ENCODE measurements at regions not wholly inside any gene's neighbourhood (a gene's known extent, or its start where the extent isn't known, plus 50 kb on each side); places are given as distances from the start of the nearest gene placed in this dataset.
"Not testable (repeated sequence)": the region's sequence is repeated elsewhere in the genome, so short reads cannot be mapped to it uniquely, and the experiment has no call there.

DNA sequence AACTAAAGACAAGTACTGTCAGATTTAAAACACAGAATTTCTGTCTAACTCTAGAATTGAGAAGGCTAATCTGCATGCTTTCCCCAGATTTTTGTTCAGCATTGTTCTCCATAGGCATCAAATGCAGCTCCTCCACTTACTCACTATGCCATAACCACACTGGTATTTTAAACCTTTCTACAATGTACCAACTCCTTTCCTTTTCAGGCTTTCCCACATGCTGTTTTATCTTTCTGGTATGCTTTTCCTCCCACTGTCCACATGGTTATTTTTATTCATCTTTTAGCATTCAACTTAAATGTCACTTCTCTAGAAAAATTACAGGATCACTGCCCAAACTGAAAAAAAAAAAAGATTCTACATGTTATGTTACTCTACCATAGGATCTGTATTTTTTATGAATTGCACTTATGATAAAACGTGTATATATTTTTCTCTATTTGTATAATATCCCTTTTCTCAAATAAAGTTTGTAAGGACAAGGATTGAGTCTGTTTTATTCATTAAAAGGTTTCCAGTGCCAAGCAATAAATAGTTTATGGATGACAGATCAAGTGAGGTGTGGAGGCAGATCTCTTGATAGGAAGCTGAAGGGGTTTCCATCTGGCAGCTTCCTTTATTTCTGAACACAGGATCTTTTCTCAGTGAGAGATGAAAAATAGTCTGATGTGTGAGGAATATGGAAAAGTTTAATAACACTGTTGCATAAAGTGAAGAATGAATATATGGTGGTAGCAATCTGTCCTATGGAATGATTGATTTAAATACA is 1064.5 kb downstream of the ZPLD1 start:
- H3K9me3 Mint-ChIP-seq = no peaks in the 10 kb centered on the region
- H3K27ac Mint-ChIP-seq = no peak overlapping the region
- H3K4me3 Mint-ChIP-seq = no peak overlapping the region
- H3K27me3 Mint-ChIP-seq = no peaks in the 10 kb centered on the region
- H3K36me3 Mint-ChIP-seq = no peaks in the 10 kb centered on the region
- no peaks in the 10 kb centered on the region for H3K4me1 Mint-ChIP-seq

DNA sequence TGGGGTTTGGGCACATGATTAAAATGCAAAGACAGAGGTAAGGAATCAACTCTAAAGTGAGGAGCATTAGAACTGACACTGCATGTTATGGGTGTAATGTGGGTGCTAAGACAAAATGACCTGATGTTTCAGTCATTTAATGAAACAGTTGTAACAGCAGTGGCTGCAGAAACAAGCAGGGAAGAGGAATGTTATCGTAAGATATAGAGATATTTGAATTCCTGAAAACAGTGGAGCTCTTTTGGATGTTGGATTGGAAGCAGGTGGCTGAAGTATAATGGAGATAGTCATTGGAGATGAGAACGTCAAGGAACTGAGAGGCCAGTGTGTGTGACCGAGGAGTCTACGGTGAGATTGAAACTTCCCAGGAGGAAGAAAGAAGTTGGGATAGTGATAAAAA is 1065.2 kb downstream of the ZPLD1 start:
- peaks cover 0 to 1% (median 0%) of the 10 kb centered on the region in 3 donors for H3K4me1 Mint-ChIP-seq
- H3K27ac Mint-ChIP-seq = no peak overlapping the region
- H3K36me3 Mint-ChIP-seq = no peaks in the 10 kb centered on the region
- H3K9me3 Mint-ChIP-seq = no peaks in the 10 kb centered on the region
- H3K27me3 Mint-ChIP-seq = no peaks in the 10 kb centered on the region
- H3K4me3 Mint-ChIP-seq = no peak overlapping the region

DNA sequence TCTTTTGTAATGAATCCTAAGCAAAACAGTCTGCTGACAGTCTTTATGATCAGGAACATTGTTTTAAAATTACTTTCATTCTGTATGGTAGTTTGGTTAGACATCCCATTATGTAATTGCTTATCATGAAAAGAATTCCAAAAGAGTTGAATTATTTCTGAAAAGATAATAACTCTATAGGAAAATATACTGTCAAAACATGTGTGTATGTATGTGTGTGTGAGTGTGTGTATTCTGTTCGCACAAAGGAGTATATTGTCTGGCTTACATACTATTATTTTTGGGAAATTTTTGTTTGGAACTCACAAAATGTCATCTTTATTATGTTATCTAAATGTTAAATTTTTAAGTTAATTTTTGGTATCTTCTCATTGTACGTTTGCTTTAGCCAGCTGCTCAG is 1075.9 kb downstream of the ZPLD1 start:
- Mint-ChIP-seq H3K4me3 (no peak overlapping the region), H3K36me3 (peaks cover 1% of the 10 kb centered on the region), H3K27me3 (no peaks in the 10 kb centered on the region), H3K9me3 (peaks cover 2 to 16% (median 6%) of the 10 kb centered on the region in 3 donors), H3K27ac (no peak overlapping the region), H3K4me1 (no peaks in the 10 kb centered on the region)

DNA sequence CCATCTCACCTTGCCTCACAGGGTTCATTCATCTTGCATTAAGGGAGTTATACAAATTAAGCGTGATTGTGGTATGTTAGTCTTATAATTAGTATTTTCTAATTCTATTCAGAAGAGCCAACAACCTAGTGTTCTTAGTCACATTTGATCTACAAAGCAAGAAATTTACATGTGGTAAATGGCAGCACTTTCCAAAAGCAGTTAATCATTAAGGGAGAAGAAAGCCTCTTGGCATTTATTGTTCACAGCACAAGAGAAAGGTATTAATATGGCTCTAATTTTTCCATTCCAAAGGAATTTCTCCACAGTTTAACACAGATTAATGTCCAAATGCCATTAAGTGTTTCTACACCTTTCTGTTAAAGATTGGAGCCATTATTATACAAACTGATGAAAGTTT is 1077.1 kb downstream of the ZPLD1 start:
- no peaks in the 10 kb centered on the region for H3K36me3 Mint-ChIP-seq
- H3K4me3 Mint-ChIP-seq = no peak overlapping the region
- no peaks in the 10 kb centered on the region for H3K27me3 Mint-ChIP-seq
- H3K9me3 Mint-ChIP-seq = peaks cover 2 to 9% (median 5%) of the 10 kb centered on the region in 3 donors
- no peak overlapping the region for H3K27ac Mint-ChIP-seq
- H3K4me1 Mint-ChIP-seq = no peaks in the 10 kb centered on the region

DNA sequence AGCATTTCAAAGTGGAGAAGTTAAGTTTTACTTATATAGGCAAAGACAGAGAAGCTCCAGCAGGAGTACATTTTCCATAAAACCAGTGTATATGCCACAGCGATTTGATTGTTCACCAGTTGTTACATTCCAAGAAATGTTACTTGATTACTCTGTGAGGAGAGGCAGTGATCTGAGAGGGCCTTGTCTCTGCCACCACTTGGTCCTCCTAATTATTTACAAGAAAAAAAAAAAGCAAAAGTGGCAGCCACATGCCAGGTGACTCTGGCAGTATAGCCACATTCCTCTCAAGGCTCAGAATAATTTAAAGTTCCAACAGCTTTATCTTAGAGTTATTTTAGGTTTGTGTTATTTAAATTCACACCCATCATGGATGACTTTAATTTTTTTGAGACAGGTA is 1077.8 kb downstream of the ZPLD1 start:
- H3K27me3 Mint-ChIP-seq = no peaks in the 10 kb centered on the region
- H3K36me3 Mint-ChIP-seq = no peaks in the 10 kb centered on the region
- H3K9me3 Mint-ChIP-seq = peaks cover 2 to 9% (median 3%) of the 10 kb centered on the region in 3 donors
- no peak overlapping the region for H3K27ac Mint-ChIP-seq
- H3K4me3 Mint-ChIP-seq = no peak overlapping the region
- H3K4me1 Mint-ChIP-seq = no peaks in the 10 kb centered on the region

DNA sequence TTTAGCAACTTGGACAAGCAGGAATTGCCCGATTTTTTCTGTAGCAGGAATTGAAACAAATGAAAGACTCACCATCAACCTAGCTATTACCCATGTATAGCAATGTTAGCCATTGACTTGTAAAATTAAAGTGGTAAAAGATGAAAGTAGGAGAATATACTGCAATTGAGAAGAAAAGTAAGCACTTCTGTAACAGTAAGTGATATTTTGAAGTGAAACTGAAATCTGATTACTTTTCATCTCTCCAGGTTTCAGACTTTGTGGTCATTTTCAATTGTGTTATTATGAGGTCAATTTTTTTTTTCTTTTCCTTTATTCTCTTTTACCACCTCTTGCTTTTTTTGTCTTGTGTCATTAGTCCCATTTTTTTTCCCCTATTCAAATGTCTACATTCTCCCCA is 1078.2 kb downstream of the ZPLD1 start:
- Mint-ChIP-seq H3K9me3 (peaks cover 2 to 9% (median 3%) of the 10 kb centered on the region in 3 donors), H3K4me1 (no peaks in the 10 kb centered on the region), H3K36me3 (no peaks in the 10 kb centered on the region), H3K27me3 (no peaks in the 10 kb centered on the region), H3K4me3 (no peak overlapping the region), H3K27ac (no peak overlapping the region)

DNA sequence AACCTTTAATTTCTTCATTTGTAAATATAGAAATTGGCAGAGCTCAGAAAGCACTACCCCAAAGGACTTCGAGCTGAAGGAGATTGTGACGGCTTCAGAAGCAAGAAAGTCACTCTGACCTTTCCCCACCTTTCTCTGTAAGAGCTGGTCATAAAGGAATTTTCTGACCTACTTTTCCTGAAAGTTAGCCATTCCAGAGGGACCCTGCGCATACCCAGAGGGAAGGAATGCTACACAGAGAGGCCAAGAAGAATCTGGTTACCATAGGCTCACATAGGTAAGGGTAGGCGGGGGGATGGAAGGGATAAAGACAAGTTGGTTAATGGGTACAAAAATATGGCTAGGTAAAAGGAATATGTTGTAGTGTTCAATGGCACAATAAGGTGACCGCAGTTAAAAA is 1080.3 kb downstream of the ZPLD1 start:
- Mint-ChIP-seq H3K4me3 (peak overlapping the region in 1 of 4 donors; percentile 32), H3K9me3 (peaks cover 4 to 9% (median 5%) of the 10 kb centered on the region in 3 donors), H3K4me1 (no peaks in the 10 kb centered on the region), H3K27ac (no peak overlapping the region), H3K27me3 (no peaks in the 10 kb centered on the region), H3K36me3 (no peaks in the 10 kb centered on the region)

DNA sequence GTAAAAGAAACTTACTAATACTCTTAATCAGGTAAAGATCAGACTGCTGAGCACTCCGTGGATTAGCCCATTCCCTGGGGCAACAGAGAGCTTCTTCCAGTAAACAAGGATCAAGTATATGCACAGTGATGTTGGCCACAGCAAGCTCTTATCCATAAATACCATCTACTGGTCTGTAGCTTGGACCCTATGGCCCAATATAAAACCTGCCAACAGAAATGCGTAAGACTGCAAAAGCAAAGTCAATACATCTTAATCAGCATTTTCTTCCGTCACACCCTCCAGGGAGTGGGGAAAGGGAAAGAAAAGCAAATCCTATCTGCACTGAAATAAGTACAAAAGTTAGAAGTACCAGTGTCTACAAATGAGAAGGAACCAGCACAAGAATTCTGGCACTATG is 1082.1 kb downstream of the ZPLD1 start:
- no peaks in the 10 kb centered on the region for H3K27me3 Mint-ChIP-seq
- peaks cover 1% of the 10 kb centered on the region for H3K36me3 Mint-ChIP-seq
- peaks cover 5 to 15% (median 9%) of the 10 kb centered on the region in 3 donors for H3K9me3 Mint-ChIP-seq
- H3K4me1 Mint-ChIP-seq = no peaks in the 10 kb centered on the region
- no peak overlapping the region for H3K27ac Mint-ChIP-seq
- H3K4me3 Mint-ChIP-seq = no peak overlapping the region

DNA sequence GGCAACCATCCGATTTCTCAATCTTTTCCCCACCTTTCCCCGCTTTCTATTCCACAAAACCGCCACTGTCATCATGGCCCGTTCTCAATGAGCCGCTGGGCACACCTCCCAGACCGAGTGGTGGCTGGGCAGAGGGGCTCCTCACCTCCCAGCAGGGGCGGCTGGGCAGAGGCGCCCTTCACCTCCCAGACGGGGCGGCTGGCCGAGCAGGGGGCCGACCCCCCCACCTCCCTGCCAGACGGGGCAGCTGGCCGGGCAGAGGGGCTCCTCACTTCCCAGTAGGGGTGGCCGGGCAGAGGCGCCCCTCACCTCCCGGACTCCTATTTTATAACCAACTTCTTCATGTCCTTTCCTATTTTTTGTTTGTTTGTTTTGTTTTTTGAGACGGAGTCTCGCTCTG is 1096.5 kb downstream of the ZPLD1 start:
- not testable (repeated sequence) for H3K4me1 Mint-ChIP-seq, H3K9me3 Mint-ChIP-seq, H3K27ac Mint-ChIP-seq, H3K4me3 Mint-ChIP-seq, H3K36me3 Mint-ChIP-seq, H3K27me3 Mint-ChIP-seq

DNA sequence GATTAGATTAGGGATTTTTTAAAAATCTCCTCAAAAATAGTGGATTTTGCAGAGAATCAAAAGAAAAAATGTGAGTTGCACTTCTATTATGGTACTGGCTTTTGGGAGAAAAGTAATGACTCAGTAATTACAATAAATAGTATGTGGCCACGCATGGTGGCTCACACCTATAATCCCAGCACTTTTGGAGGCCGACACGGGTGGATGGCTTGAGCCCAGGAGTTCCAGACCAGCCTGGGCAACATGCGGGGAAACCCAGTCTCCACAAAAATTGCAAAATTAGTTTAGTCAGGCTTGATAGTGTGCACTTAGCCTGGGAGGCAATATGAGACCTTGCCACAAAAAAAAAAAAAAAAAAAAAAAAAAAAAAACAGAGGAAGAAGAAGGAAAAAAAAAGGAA is 1098.2 kb downstream of the ZPLD1 start:
- H3K9me3 Mint-ChIP-seq = peaks cover 0 to 3% (median 0%) of the 10 kb centered on the region in 3 donors

DNA sequence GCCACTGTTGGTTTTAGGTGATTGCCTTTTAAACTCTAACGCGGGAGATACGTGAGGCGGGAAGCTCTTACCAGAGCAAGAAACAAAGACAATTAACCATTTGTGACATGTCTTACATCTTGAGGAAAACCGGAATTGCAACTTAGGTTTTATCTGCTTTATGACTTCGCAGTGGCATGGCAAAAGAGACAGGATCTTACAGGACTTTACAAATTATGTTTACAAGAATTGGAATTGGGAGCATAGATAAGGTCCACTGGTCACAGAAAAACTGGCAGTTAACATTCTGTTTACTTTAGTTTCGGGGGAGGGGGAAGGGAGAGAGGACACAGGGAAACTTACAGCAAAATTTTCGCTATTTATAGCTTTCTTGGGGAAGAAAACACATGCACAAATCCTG is 1119.6 kb downstream of the ZPLD1 start:
- no peak overlapping the region for H3K4me3 Mint-ChIP-seq
- no peaks in the 10 kb centered on the region for H3K9me3 Mint-ChIP-seq
- H3K4me1 Mint-ChIP-seq = no peaks in the 10 kb centered on the region
- H3K27ac Mint-ChIP-seq = no peak overlapping the region
- H3K36me3 Mint-ChIP-seq = no peaks in the 10 kb centered on the region
- no peaks in the 10 kb centered on the region for H3K27me3 Mint-ChIP-seq

More for the DNA sequence above, 1098.2 kb downstream of the ZPLD1 start:
- Mint-ChIP-seq H3K36me3 (no peaks in the 10 kb centered on the region), H3K27ac (no peak overlapping the region), H3K4me1 (no peaks in the 10 kb centered on the region), H3K4me3 (no peak overlapping the region), H3K27me3 (no peaks in the 10 kb centered on the region)

DNA sequence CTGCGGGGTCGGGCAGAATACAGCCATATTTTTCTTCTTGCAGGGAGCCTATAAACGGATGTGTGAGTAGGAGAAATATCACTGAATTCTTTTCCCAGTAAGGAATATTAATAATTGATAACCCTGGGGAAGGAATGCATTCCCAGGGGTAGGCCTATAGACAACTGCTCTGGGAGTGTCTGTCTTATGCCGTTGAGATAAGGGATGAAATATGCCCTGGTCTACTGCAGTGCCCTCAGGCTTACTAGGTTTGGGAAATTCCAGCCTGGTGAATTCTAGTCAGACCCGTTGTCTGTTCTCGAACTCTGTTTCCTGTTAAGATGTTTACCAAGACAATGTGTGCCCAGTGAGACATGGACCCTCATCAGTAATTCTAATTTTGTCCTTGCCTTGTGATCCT is 1129.3 kb downstream of the ZPLD1 start:
- not testable (repeated sequence) for H3K36me3 Mint-ChIP-seq, H3K4me3 Mint-ChIP-seq, H3K9me3 Mint-ChIP-seq, H3K27ac Mint-ChIP-seq, H3K27me3 Mint-ChIP-seq, H3K4me1 Mint-ChIP-seq

DNA sequence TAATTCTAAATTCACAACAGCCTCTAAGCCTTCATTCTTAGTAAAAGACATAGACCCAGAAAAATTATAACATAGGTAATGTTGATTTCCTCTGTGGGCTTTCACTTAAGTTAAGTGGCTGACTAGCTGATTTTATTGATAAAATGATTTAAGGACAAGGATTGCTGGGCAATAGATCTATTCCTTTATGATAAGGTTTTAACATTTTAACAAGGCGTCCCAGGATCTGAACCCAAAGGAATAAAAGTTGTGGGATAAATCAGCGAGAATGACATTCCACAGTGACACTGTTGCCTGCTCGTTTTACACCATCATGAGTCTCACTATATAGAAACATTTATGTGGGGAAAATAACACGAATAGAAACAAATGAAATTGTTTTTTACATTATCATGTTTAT is 1151.0 kb downstream of the ZPLD1 start:
- Mint-ChIP-seq H3K4me1 (no peaks in the 10 kb centered on the region), H3K9me3 (peaks cover 0 to 7% (median 0%) of the 10 kb centered on the region in 3 donors), H3K36me3 (no peaks in the 10 kb centered on the region), H3K27me3 (no peaks in the 10 kb centered on the region), H3K4me3 (no peak overlapping the region), H3K27ac (no peak overlapping the region)

DNA sequence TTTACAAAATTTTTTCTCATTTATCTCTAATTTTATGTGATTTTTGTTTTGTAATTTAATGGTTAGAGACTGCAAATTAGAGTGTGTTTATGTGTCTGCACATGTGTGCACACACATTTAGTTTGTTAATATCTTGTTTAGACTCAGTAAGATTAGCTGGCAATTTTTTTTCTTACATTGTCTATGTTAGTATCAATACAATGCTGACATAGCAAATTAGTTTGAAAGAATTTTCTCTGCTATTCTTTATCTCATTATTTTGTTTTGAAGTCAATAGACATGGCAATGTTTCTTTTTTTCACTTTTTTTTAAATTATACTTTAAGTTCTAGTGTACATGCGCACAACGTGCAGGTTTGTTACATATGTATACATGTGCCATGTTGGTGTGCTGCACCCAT is 1155.0 kb downstream of the ZPLD1 start:
- peaks cover 0 to 9% (median 1%) of the 10 kb centered on the region in 3 donors for H3K9me3 Mint-ChIP-seq
- no peaks in the 10 kb centered on the region for H3K36me3 Mint-ChIP-seq
- no peak overlapping the region for H3K27ac Mint-ChIP-seq
- no peak overlapping the region for H3K4me3 Mint-ChIP-seq
- no peaks in the 10 kb centered on the region for H3K4me1 Mint-ChIP-seq
- H3K27me3 Mint-ChIP-seq = no peaks in the 10 kb centered on the region

DNA sequence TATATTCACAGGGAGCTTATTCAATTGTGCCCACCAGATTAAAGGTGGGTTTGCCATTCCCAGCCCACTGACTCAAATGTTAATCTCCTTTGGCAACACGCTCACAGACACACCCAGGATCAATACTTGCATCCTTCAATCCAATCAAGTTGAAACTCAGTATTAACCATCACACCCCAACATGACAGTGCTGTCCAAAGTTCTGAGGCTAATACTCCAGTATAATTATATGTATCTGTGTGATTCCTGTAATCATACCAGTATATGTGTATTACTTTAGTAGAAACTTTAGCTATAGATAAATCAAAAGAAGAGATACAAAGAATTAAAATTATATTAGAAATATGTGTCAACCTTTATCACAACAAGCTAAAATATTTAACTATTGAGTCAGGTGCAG is 1166.0 kb downstream of the ZPLD1 start:
- Mint-ChIP-seq H3K4me3 (no peak overlapping the region), H3K27me3 (no peaks in the 10 kb centered on the region), H3K4me1 (no peaks in the 10 kb centered on the region), H3K27ac (no peak overlapping the region), H3K36me3 (no peaks in the 10 kb centered on the region), H3K9me3 (peaks cover 0 to 1% (median 0%) of the 10 kb centered on the region in 3 donors)

DNA sequence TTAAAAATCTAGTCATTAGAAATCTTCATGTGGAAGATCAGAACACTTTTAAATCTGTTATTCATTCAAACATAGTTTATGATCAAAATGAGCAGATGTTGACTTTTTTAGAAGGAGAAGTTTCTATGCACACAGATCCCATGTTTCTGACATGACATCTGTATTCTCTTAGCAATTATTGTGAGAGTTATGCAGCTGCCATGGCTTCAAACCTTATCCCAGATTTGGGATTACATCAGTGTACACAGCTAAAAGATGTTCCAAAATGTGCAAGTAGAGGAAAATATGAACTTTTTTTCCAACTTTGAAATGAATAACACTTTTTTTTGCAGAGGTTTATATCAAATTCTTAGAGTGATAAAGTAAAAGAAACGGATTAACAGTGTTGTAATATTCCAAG is 1166.9 kb downstream of the ZPLD1 start:
- no peaks in the 10 kb centered on the region for H3K36me3 Mint-ChIP-seq

More for the DNA sequence above, 1166.9 kb downstream of the ZPLD1 start:
- Mint-ChIP-seq H3K27me3 (no peaks in the 10 kb centered on the region), H3K27ac (no peak overlapping the region), H3K4me3 (no peak overlapping the region), H3K4me1 (no peaks in the 10 kb centered on the region), H3K9me3 (peaks cover 0 to 1% (median 0%) of the 10 kb centered on the region in 3 donors)

Measured in IgD-negative memory B cell (primary cell).